ENCODE measurements at regions not wholly inside any gene's neighbourhood (a gene's known extent, or its start where the extent isn't known, plus 50 kb on each side); places are given as distances from the start of the nearest gene placed in this dataset.

DNA sequence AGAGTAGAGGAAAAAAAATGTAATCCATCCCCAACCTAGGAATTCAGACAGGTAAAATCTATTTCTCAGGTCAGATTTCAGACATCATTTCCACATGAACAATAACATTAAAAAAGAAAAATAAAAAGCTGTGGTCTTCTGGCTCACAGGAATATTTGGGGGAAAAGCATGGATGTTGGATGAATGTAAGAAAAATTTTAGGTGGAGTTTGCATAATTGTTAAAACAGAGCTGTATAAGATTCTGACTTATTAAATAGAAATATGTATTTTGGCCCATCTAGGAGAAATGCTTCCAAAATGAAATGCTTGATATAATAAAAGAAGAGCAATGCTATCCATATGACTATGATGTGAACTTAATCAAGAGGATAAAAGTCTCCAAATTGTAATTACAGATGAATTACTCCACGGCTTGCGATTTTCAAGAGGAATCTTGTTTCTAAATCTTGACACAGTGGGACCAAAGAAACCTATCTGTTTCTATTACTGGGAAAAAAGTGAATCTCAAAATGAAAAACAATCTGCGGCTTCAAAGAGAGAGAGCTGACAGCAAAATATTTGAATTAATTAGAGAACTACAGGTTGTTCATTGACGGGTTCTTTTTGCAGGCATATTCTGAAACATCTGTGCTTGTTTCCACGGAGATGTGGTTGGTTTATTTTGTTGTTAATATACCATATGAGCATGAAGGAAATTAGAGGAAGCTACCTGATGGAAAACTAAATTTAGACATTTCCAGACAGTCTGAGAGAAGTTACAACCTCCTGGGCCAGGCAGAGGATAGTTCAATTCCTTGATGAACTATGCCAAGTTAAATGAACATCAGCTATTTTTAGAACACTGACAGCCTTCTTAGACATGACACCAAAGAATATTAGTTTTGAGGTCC, 468.7 kb downstream of the PID1 start:
- TF ChIP-seq, protein P1, sequence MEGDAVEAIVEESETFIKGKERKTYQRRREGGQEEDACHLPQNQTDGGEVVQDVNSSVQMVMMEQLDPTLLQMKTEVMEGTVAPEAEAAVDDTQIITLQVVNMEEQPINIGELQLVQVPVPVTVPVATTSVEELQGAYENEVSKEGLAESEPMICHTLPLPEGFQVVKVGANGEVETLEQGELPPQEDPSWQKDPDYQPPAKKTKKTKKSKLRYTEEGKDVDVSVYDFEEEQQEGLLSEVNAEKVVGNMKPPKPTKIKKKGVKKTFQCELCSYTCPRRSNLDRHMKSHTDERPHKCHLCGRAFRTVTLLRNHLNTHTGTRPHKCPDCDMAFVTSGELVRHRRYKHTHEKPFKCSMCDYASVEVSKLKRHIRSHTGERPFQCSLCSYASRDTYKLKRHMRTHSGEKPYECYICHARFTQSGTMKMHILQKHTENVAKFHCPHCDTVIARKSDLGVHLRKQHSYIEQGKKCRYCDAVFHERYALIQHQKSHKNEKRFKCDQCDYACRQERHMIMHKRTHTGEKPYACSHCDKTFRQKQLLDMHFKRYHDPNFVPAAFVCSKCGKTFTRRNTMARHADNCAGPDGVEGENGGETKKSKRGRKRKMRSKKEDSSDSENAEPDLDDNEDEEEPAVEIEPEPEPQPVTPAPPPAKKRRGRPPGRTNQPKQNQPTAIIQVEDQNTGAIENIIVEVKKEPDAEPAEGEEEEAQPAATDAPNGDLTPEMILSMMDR (IDR thresholded peaks at IDR 0.05; ENCODE audit: insufficient read depth, low read length, poor library complexity, severe bottlenecking) = no peak
- TF ChIP-seq EZH2phosphoT487 (conservative IDR thresholded peaks at IDR 0.05; ENCODE audit: low read length) = no peak
